ENCODE measurements at regions not wholly inside any gene's neighbourhood (a gene's known extent, or its start where the extent isn't known, plus 50 kb on each side); places are given as distances from the start of the nearest gene placed in this dataset.

DNA sequence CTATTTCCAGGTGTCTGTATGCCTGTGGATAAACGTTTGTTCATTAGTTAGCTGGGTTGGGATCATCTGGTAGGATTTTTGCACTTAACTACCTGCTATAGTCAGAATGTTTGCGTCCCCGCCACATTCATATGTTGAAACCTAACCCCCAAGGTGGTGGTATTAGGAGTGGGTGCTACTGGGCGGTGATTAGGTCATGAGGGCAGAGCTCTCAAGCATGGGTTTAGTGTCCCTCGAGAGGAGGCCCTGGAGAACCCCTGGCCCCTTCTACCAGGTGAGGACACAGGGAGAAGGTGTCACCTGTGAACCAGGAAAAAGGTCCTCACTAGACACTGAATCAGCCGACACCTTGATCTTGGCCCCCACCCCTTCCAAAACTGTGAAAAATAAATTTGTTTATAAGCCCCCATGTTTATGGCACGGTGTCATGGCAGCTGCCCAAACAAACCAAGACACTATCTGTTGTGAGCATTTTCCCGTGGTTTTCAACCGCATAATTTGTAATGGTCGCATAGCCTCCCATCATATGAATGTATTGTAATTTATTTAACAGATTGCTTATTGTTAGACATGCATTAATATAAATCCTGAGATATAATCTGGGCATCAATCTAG, 92.7 kb upstream of the TRIM2 start:
- TF ChIP-seq, protein P1, sequence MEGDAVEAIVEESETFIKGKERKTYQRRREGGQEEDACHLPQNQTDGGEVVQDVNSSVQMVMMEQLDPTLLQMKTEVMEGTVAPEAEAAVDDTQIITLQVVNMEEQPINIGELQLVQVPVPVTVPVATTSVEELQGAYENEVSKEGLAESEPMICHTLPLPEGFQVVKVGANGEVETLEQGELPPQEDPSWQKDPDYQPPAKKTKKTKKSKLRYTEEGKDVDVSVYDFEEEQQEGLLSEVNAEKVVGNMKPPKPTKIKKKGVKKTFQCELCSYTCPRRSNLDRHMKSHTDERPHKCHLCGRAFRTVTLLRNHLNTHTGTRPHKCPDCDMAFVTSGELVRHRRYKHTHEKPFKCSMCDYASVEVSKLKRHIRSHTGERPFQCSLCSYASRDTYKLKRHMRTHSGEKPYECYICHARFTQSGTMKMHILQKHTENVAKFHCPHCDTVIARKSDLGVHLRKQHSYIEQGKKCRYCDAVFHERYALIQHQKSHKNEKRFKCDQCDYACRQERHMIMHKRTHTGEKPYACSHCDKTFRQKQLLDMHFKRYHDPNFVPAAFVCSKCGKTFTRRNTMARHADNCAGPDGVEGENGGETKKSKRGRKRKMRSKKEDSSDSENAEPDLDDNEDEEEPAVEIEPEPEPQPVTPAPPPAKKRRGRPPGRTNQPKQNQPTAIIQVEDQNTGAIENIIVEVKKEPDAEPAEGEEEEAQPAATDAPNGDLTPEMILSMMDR (conservative IDR thresholded peaks at IDR 0.05; ENCODE audit: control insufficient read depth, insufficient read depth, low read depth, low read length), result no peak
- no peak overlapping the region for H3K4me3 ChIP-seq (ENCODE audit: control insufficient read depth, low read depth, low read length)

DNA sequence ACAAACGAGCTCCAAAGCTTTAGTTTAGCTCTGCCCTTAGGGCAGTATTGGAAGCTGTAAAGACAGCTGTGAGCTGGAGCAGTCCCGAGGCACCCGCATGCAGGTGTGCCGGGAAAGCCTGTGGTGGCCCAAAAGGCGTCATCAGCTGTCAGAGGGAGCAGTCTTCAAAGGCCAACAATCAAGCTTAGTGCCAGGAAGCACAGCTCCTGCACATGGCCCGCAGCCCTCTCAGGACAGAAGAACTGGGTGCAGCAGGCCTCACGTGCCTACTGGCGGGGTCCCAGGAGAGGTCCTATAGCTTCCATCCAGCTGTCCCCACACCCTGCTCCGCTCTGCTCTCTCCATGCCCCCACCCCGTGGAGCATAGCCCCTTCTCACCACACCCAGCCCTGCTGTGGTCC, 92.2 kb upstream of the TRIM2 start:
- TF ChIP-seq, protein P1 (conservative IDR thresholded peaks at IDR 0.05; ENCODE audit: control insufficient read depth, insufficient read depth, low read depth, low read length), result no peak
- H3K4me3 ChIP-seq (ENCODE audit: control insufficient read depth, low read depth, low read length), result no peak overlapping the region
- no peak for DNase-seq (ENCODE audit: low read depth)

More for the DNA sequence above, 92.7 kb upstream of the TRIM2 start:
- no peak for DNase-seq (ENCODE audit: low read depth)

DNA sequence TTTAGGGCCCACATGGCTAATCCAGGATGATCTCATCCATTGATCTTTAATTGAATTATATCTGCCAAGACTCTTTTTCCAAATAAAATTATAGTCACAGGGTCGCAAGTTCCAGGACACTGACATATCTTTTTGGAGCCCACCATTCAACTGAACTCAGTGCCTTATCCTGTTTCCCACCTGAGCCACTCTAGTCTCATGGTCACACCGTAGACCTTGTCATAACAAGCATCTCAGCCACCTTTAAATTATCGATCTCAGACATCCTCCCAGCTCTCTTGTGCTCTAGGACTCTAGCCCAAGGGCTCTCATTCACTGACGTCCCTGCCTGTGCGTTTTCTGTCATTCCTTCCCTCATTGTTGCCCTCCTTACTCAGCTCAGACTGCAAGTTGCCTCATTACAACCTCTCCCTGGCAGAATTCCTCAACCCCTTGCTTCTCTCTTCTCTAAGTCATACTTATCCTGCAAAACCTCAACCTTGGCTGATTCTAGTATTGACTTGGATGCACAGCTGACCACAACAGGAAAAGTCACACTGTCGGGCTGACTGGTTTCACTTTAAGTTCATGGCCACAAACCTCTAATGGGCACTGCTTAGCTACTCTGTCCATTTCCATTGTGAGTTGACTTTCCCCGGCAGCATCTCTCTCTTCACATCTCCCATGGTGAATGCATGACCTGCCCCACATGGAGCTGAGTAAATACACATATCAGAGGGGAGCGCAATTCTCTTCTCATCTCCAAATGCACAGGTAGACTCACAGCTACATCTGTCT, 91.0 kb upstream of the TRIM2 start:
- TF ChIP-seq, protein P1 (conservative IDR thresholded peaks at IDR 0.05; ENCODE audit: control insufficient read depth, insufficient read depth, low read depth, low read length), result no peak
- no peak overlapping the region for H3K4me3 ChIP-seq (ENCODE audit: control insufficient read depth, low read depth, low read length)
- DNase-seq (ENCODE audit: low read depth), result peak; percentile 50

DNA sequence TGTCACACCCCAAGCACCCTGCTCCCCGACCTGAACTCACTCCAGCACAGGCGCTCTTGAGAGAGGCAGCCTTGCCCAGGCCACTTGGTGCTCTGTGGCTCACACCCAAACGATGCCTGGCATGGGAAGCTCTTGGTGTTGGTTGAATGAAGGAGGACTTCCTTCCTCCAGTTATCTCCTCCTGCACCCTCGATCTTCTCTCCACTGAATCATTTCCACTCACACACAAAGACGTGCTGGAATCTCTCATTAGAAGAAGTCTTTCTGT, 90.5 kb upstream of the TRIM2 start:
- no peak overlapping the region for H3K4me3 ChIP-seq (ENCODE audit: control insufficient read depth, low read depth, low read length)
- no peak for DNase-seq (ENCODE audit: low read depth)
- TF ChIP-seq, protein P1 (conservative IDR thresholded peaks at IDR 0.05; ENCODE audit: control insufficient read depth, insufficient read depth, low read depth, low read length), result no peak

DNA sequence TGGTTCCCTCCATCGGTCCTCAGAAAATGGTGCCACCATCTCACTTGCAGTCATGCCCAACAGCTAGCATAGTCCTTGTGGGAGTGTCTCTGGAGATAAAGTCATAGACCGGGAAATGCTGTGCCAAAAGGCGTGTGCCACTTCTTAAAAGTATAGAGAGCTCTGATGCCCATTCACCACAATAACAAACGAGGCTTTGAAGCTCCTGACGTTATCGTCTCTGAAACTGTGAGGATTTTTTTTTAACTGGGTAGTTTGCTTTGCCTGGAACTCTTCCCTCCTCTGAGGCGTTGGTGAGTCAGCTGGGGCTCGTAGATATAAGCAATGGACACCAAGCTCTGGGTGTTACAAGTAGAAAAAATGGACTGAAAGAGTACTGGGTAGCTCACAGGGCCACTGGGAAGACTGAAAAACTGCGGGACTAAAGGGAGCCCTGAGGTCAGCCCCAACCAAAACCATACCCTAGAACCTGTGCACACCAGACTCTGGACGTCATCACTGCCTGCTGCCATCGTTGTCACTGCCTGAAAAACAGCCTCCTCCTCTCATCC, 89.4 kb upstream of the TRIM2 start:
- H3K4me3 ChIP-seq (ENCODE audit: control insufficient read depth, low read depth, low read length), result no peak overlapping the region
- peak; percentile 83 for DNase-seq (ENCODE audit: low read depth)
- TF ChIP-seq, protein P1 (conservative IDR thresholded peaks at IDR 0.05; ENCODE audit: control insufficient read depth, insufficient read depth, low read depth, low read length), result no peak

DNA sequence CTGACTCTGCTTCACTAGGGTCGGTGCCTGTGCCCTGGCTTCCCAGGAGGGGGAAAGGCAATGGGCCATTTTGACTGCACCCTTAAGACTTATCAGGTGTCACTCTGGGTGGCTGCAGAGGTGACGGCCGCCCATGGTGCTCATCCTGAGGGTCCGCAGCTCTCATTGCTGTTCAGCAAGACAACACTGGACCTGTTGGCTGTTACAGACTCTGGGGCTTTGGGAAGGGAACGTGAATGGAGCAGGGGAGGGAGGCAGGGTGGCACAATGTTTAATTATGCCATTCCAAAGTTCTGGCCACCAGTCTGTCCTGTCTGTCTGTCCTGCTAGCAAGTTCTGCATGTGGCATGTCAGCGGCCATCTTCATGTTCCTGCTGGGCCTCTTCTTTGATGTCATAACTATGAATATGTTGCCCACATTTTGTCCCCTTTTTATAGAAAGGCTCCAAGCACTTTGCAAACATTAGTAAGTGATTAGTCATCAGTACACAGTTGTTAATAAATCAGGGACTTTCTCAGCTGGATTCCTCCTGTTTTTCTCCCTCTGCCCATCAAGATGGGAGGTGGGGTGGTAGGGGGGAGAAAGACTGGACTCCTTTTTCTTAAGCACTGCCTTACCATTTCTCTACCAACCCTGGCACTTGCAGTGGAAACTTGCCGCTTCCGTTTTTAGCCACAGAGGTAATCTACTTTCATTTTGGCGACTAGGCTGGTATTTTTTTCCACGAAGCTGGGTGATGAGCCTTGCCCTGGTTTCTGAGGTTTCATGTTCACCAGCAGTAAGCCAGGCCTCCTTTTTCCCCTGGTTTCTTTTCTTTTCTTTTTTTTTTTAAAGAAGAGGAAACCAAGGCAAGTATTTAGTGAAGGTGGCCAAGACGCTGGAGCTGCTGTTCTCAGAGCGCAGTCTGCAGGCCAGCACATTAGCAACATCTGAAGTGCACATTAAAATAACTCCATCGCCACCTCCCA, 88.6 kb upstream of the TRIM2 start:
- TF ChIP-seq, protein P1 (conservative IDR thresholded peaks at IDR 0.05; ENCODE audit: control insufficient read depth, insufficient read depth, low read depth, low read length), result no peak
- peak overlapping the region; percentile 33 for H3K4me3 ChIP-seq (ENCODE audit: control insufficient read depth, low read depth, low read length)
- peak; percentile 80 for DNase-seq (ENCODE audit: low read depth)
